Mesendoderm (in vitro differentiated cells): ENCODE measurements at regions not wholly inside any gene's neighbourhood (a gene's known extent, or its start where the extent isn't known, plus 50 kb on each side); places are given as distances from the start of the nearest gene placed in this dataset. TPM values are rescaled to one million over a fixed set of nuclear protein-coding genes. Genes with fewer than 3 reads are reported as not detected.

Experiments
- DNase-seq: peaks from one replicate; pipeline ENCODE4 v3.0.0; 2013
- H2AK5ac ChIP-seq: 2 replicates; pipeline ENCODE4 v1.6.1; 2013; ENCODE audit warnings: low read length, inconsistent platforms
- H2BK120ac ChIP-seq: 2 replicates; pipeline ENCODE4 v1.6.1; 2013; ENCODE audit warnings: low read depth, mild to moderate bottlenecking, low read length, moderate library complexity, mixed read lengths
- H2BK15ac ChIP-seq: replicated peaks from 2 replicates; pipeline ENCODE4 v1.6.1; 2013; ENCODE audit warnings: low read depth, mild to moderate bottlenecking, moderate library complexity
- H2BK5ac ChIP-seq: 2 replicates; pipeline ENCODE4 v1.6.1; 2013; ENCODE audit warnings: low read length, inconsistent platforms
- H3K18ac ChIP-seq: 2 replicates; pipeline ENCODE4 v1.6.1; 2013; ENCODE audit warnings: mild to moderate bottlenecking, low read length, mixed read lengths
- H3K23ac ChIP-seq: one replicate; pipeline ENCODE4 v1.6.1; 2013; ENCODE audit warnings: low read length
- H3K27ac ChIP-seq: 2 replicates; pipeline ENCODE4 v1.5.1; 2013; ENCODE audit warnings: low read depth, mild to moderate bottlenecking, inconsistent platforms, low read length, moderate library complexity
- H3K27me3 ChIP-seq: 2 replicates; pipeline ENCODE4 v1.6.1; 2013; ENCODE audit warnings: low read length, control low read depth, mild to moderate bottlenecking, inconsistent platforms; ENCODE audit not compliant: insufficient read depth, poor library complexity
- H3K36me3 ChIP-seq: 2 replicates; pipeline ENCODE4 v1.6.1; 2013; ENCODE audit warnings: low read length, inconsistent platforms; ENCODE audit not compliant: control insufficient read depth, insufficient read depth
- H3K4ac ChIP-seq: one replicate; pipeline ENCODE4 v1.6.1; 2013; ENCODE audit warnings: low read depth, mild to moderate bottlenecking, low read length, moderate library complexity
- H3K4me1 ChIP-seq: 2 replicates; pipeline ENCODE4 v1.6.1; 2013; ENCODE audit warnings: low read depth, low read length, inconsistent platforms; ENCODE audit not compliant: control insufficient read depth
- H3K4me2 ChIP-seq: 2 replicates; pipeline ENCODE4 v1.6.1; 2013; ENCODE audit warnings: low read length
- H3K4me3 ChIP-seq: 2 replicates; pipeline ENCODE4 v1.5.1; 2013; ENCODE audit warnings: mild to moderate bottlenecking, low read length
- H3K56ac ChIP-seq: one replicate; pipeline ENCODE4 v1.6.1; 2013; ENCODE audit warnings: low read length
- H3K79me1 ChIP-seq: 2 replicates; pipeline ENCODE4 v1.6.1; 2013; ENCODE audit warnings: low read length, inconsistent platforms
- H3K79me2 ChIP-seq: 2 replicates; pipeline ENCODE4 v1.6.1; 2013; ENCODE audit warnings: mild to moderate bottlenecking, low read length; ENCODE audit not compliant: control insufficient read depth, insufficient read depth
- H3K9ac ChIP-seq: 2 replicates; pipeline ENCODE4 v1.6.1; 2013; ENCODE audit warnings: low read length, inconsistent platforms
- H4K5ac ChIP-seq: one replicate; pipeline ENCODE4 v1.6.1; 2013; ENCODE audit warnings: low read length
- H4K8ac ChIP-seq: one replicate; pipeline ENCODE4 v1.6.1; 2013; ENCODE audit warnings: low read depth, mild to moderate bottlenecking, control low read depth, low read length, moderate library complexity
- WGBS: extraction: QIAGEN DNeasy Blood & Tissue Kit; methylation state at CpG from one replicate; pipeline ENCODE4 v1.1.7; 2013; ENCODE audit warnings: low lambda C conversion rate, missing lambda C conversion rate; ENCODE audit not compliant: insufficient coverage; ENCODE audit errors: extremely low coverage; 5-methylcytosine and 5-hydroxymethylcytosine counted together
- small RNA-seq: library from polyadenylated mRNA; stranded (forward); fragments of <200 nt; extraction: miRNeasy Mini kit (QIAGEN cat#:217004); gene quantifications from one replicate; pipeline ENCODE3, GENCODE V24; 2013; ENCODE audit not compliant: insufficient read depth

DNA sequence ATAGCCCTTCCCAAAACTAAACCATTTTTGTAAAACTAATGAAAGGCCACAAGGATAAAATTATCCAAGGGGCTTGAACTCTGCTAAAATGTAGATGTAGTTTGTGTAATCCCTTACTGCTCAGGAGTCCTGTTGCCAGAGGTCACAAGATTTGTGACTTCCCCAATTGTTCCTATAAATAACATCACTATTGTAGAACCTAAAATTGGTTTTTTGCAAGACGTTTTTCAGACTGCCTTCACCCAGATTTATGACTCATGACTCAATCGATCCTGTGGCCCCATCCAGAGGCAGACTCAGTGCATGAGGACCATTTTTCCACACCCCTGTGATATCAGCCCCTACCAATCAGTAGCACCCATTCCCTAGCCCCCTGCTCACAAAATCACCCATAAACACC, 61.5 kb upstream of the RASSF8 start:
- Histone ChIP-seq H3K4me1 (no peaks in the 10 kb centered on the region), H3K4ac (no peak overlapping the region), H3K9ac (no peak overlapping the region), H3K27ac (no peak overlapping the region), H3K56ac (no peak overlapping the region), H3K18ac (no peak overlapping the region), H2BK120ac (no peak overlapping the region), H3K27me3 (no peaks in the 10 kb centered on the region), H4K8ac (no peak overlapping the region), H3K4me3 (no peak overlapping the region), H3K4me2 (no peak overlapping the region), H3K23ac (no peak overlapping the region), H2BK15ac (no peak overlapping the region), H2AK5ac (no peak overlapping the region), H2BK5ac (no peak overlapping the region), H3K36me3 (no peaks in the 10 kb centered on the region), H3K79me2 (no peaks in the 10 kb centered on the region), H3K79me1 (no peaks in the 10 kb centered on the region), H4K5ac (no peak overlapping the region)
- no CpG with 5 or more reads among the region's 2 CpGs for WGBS
- DNase-seq = no peak

DNA sequence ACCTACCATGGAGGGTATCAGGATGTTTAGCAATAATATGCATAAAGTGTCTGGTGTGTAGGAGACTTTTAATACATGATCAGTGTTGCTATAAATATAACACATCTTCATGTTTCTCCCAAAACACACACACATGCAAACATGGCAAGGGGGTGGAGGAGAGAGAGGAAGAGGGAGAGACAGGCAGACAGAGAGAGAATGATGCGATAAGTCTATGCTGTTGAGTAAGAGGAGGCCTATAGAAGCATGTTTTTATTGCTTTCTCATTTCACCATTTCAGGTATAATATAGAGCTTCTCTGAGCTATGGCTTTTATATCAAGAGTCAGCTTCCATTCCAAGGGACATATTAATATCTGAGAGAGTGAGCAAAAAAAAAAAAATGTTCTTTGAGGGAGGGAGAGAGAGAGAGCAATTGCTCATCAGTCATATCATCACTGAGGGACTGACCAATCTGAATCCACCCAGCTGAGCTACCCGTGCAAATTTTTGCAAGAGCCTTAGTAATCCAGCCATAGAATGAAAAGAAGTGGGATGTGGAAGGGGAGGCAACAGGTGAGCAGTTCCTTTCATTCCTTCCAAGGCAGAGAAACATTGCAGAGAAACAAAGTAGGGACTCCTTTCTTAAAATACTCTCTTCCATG, 54.8 kb upstream of the RASSF8 start:
- peak overlapping the region; percentile 54 for H2BK120ac ChIP-seq
- H2AK5ac ChIP-seq = no peak overlapping the region
- no CpG with 5 or more reads among the region's 2 CpGs for WGBS
- H4K8ac ChIP-seq = no peak overlapping the region
- no peak overlapping the region for H3K9ac ChIP-seq
- no peaks in the 10 kb centered on the region for H3K36me3 ChIP-seq
- H3K79me1 ChIP-seq = no peaks in the 10 kb centered on the region
- H3K4ac ChIP-seq = no peak overlapping the region
- no peak overlapping the region for H3K4me3 ChIP-seq
- no peak overlapping the region for H3K27ac ChIP-seq
- no peak overlapping the region for H3K18ac ChIP-seq
- H4K5ac ChIP-seq = no peak overlapping the region
- H3K4me2 ChIP-seq = no peak overlapping the region
- H2BK15ac ChIP-seq = no peak overlapping the region
- H2BK5ac ChIP-seq = no peak overlapping the region
- H3K4me1 ChIP-seq = no peaks in the 10 kb centered on the region
- no peak overlapping the region for H3K23ac ChIP-seq
- no peaks in the 10 kb centered on the region for H3K79me2 ChIP-seq
- H3K27me3 ChIP-seq = no peaks in the 10 kb centered on the region
- DNase-seq = no peak
- no peak overlapping the region for H3K56ac ChIP-seq

DNA sequence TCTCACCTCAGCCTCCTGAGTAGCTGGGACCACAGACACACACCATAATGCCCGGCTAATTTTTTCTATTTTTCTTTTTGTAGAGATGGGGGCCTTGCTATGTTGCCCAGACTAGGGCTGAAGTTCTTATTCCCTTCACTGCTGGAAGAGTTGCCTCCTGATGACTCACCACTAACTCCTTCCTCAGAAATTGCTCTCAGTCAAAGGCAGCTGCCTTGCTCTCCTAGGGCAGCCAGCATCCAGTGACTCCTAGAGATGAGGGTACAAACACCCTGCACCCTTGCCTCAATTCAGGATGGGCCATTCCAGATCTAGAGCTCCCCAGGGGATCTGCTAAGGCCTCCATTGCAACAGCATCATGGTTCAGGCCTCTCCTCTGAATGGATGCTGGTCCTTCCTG, 54.0 kb upstream of the RASSF8 start:
- H3K4me2 ChIP-seq = no peak overlapping the region
- DNase-seq = no peak
- H4K8ac ChIP-seq = no peak overlapping the region
- H3K18ac ChIP-seq = no peak overlapping the region
- H3K9ac ChIP-seq = no peak overlapping the region
- H3K4me1 ChIP-seq = no peaks in the 10 kb centered on the region
- H2AK5ac ChIP-seq = no peak overlapping the region
- no peak overlapping the region for H3K23ac ChIP-seq
- no peak overlapping the region for H3K4me3 ChIP-seq
- H4K5ac ChIP-seq = no peak overlapping the region
- H2BK5ac ChIP-seq = no peak overlapping the region
- no peaks in the 10 kb centered on the region for H3K27me3 ChIP-seq
- no CpG with 5 or more reads among the region's 1 CpG for WGBS
- H3K56ac ChIP-seq = no peak overlapping the region
- H3K79me1 ChIP-seq = no peaks in the 10 kb centered on the region
- H3K27ac ChIP-seq = no peak overlapping the region
- no peak overlapping the region for H2BK15ac ChIP-seq
- no peak overlapping the region for H2BK120ac ChIP-seq
- no peaks in the 10 kb centered on the region for H3K36me3 ChIP-seq
- no peaks in the 10 kb centered on the region for H3K79me2 ChIP-seq
- no peak overlapping the region for H3K4ac ChIP-seq

DNA sequence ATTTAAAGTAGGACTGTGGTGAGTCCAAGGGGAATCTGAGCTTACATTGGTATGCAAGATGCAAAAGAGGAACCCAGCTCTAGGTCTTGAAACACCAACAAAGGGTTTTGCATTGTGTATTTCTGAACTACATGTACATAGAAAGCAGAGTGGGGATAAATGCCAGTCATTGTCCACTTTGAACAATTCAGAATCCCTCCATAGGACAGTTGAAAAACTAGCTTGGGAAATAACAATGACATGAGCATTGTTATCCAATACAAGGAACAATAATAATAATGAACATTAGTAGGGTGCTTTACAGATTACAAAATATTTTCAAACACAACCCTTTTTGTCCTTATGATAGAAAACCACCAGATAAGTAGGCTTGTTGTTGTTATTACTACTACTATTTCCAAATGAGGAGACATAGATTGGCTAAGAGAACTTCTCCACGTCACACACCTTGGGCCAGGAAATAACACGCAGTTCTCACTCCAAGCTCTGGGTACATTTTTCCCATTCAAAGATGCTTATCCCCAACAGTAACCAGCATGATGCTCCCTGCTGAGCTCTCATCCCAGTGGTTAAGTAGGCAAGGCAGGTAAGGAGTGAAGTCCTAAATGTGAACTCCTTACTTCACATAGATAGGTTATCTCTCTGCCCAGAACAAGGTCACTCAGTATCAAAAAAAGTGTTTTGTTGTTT, 51.7 kb upstream of the RASSF8 start:
- WGBS = no CpG with 5 or more reads among the region's 2 CpGs
- no peak overlapping the region for H3K27ac ChIP-seq
- no peak overlapping the region for H2AK5ac ChIP-seq
- no peak overlapping the region for H4K8ac ChIP-seq
- H3K56ac ChIP-seq = no peak overlapping the region
- no peak overlapping the region for H2BK120ac ChIP-seq
- H3K36me3 ChIP-seq = no peaks in the 10 kb centered on the region
- DNase-seq = no peak
- H3K9ac ChIP-seq = no peak overlapping the region
- no peak overlapping the region for H3K4me2 ChIP-seq
- H3K4ac ChIP-seq = no peak overlapping the region
- H3K4me1 ChIP-seq = no peaks in the 10 kb centered on the region
- H3K27me3 ChIP-seq = no peaks in the 10 kb centered on the region
- no peak overlapping the region for H4K5ac ChIP-seq
- no peak overlapping the region for H2BK15ac ChIP-seq
- no peak overlapping the region for H3K23ac ChIP-seq
- H2BK5ac ChIP-seq = no peak overlapping the region
- no peak overlapping the region for H3K18ac ChIP-seq
- no peaks in the 10 kb centered on the region for H3K79me1 ChIP-seq
- no peaks in the 10 kb centered on the region for H3K79me2 ChIP-seq
- no peak overlapping the region for H3K4me3 ChIP-seq

Small RNAs in the stretch of these regions (small RNA-seq; reads per million reads assigned to genes)
- not detected for gene RN7SKP262
